H7 (cell line): ENCODE measurements at regions not wholly inside any gene's neighbourhood (a gene's known extent, or its start where the extent isn't known, plus 50 kb on each side); places are given as distances from the start of the nearest gene placed in this dataset.
A peak's percentile ranks its signal among the peaks of the same experiment; 100 is the strongest.
"Not testable (repeated sequence)": the region's sequence is repeated elsewhere in the genome, so short reads cannot be mapped to it uniquely, and the experiment has no call there.

ENCODE experiments used
- DNase-seq: peaks from one replicate; pipeline ENCODE4 v3.0.0; 2012
- H3K27me3 ChIP-seq: 2 replicates; pipeline ENCODE4 v1.6.0; 2011; ENCODE audit warnings: mild to moderate bottlenecking, low read length; ENCODE audit not compliant: control insufficient read depth, insufficient read depth
- H3K36me3 ChIP-seq: replicated peaks from 2 replicates; pipeline ENCODE4 v1.5.1; 2011; ENCODE audit warnings: low read length; ENCODE audit not compliant: control insufficient read depth, insufficient read depth
- H3K4me3 ChIP-seq: 2 replicates; pipeline ENCODE4 v1.5.1; 2011; ENCODE audit warnings: low read depth, mild to moderate bottlenecking, control low read depth, low read length, moderate library complexity; ENCODE audit not compliant: insufficient read depth

DNA sequence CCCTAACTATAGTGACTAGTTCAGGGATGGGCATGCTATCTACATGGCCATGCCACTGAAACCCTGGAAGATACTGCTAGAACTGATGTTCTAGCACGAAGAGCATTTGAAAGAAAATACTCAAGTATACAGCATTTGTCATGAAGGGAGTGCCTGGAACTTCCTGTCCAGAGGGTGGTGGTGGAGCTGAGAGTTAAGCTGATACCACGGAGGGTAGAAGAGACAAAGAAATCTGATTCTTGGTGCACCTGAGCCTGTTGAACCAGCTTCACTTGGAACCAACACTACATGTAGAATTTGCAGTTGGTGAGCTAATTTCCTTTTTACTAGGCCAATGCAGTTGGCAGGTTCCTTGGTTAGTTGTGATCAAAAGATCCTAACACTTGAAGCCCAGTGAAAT is 116.4 kb downstream of the CCNG2 start:
- Histone ChIP-seq H3K27me3 (no peaks in the 10 kb centered on the region), H3K36me3 (no peaks in the 10 kb centered on the region), H3K4me3 (no peak overlapping the region)
- DNase-seq: no peak

DNA sequence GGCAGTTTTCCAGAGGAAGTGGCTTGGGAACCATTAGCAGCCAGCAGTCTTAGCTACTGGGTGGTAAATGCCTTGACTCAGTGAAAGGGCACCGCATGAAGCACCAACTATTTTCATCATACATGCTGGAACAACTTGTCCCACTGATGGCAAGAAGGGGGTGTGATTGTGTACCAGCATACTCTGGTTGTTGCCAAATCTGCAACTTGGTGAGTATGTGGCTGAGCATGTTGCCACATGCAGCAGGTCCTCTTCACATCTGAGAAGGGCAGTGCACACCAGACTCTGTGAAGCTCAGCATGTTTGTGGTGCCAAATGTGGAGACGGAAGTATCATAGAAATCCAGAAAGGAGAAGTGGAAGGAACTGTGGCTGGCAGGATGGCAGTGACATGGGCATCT is 122.1 kb downstream of the CCNG2 start:
- H3K36me3 ChIP-seq, H3K4me3 ChIP-seq, H3K27me3 ChIP-seq, DNase-seq: not testable (repeated sequence)

- H3K36me3 ChIP-seq: no peaks in the 10 kb centered on the region
- no peak for DNase-seq
- H3K4me3 ChIP-seq: no peak overlapping the region
- H3K27me3 ChIP-seq: no peaks in the 10 kb centered on the region
Observed at GRCh38 chr4:77282305-77282704, 125.3 kb downstream of the CCNG2 start.

DNA sequence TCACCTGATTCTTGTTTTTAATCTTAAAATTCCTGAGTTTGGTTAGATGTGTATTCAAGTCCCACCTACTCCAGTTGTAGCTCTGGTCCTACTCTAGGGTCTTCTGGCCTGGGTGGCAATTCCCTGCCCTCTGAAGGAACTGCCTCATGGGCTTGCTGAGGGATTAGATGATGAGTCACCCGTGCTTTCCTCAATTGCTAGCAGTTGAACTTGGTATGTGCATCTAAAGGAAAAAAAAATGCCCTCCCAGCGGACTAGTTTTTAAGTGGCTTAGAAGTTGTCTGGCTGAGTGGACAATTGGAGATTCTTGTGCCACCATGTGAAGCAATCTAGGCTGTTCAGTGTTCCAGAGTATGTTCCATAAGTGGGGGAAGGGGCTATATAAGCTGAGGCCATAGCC is 127.0 kb downstream of the CCNG2 start:
- Histone ChIP-seq H3K4me3 (no peak overlapping the region), H3K27me3 (no peaks in the 10 kb centered on the region), H3K36me3 (no peaks in the 10 kb centered on the region)
- DNase-seq: no peak

DNA sequence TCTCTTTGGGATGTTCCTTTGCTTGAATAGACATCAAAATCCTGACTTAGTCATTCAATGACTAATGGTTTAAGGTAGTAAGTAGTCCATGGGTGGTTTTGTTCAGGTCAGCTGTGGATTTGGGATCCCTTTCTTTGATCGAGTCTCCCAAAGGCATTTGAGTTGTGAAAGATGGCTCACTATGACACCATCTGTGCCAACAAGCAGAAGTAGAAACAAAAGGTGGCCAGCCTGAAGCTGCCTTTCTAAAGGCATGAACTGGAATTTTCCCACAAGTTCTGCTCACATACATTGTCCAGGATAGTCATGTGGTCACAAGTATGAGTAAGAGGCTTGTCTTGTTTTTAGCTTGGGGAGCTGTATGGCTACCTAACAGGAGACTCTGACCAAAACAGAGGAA is 129.9 kb downstream of the CCNG2 start:
- no peak overlapping the region for H3K4me3 ChIP-seq
- no peaks in the 10 kb centered on the region for H3K27me3 ChIP-seq
- DNase-seq: no peak
- no peaks in the 10 kb centered on the region for H3K36me3 ChIP-seq

DNA sequence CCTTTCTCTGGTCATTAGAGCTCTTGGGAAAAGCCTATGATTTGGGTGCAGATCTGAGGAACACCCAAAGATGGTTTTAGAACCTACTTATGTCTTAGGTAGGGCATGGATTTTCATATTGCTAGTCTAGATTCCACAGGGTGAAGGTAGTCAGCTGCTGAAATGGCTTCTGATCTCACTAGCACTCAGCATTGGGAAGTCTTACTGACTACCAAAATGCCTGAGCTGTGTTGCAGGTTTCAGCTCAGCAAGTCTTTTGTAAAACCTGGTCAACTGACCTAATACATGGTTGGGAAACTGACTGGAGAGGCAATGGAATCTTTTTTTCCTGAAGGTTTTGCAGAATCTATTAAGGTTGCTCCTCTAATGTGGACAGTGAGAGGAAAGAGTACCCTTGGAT is 136.4 kb downstream of the CCNG2 start:
- no peak for DNase-seq
- no peaks in the 10 kb centered on the region for H3K36me3 ChIP-seq
- H3K27me3 ChIP-seq: no peaks in the 10 kb centered on the region
- H3K4me3 ChIP-seq: no peak overlapping the region

DNA sequence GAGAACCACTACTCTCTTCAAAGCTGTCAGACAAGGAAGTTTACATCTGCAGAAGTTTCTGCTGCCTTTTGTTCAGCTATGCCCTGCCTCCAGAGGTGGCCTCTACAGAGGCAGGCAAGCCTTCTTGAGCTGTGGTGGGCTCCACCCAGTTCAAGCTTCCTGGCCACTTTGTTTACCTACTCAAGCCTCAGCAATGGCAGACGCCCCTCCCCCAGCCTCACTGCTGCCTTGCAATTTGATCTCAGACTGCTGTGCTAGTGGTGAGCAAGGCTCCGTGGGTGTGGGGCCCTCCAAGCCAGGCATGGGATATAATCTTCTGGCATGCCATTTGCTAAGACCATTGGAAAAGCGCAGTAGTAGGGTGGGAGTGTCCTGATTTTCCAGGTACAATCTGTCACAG is 144.0 kb downstream of the CCNG2 start:
- not testable (repeated sequence) for H3K4me3 ChIP-seq

DNA sequence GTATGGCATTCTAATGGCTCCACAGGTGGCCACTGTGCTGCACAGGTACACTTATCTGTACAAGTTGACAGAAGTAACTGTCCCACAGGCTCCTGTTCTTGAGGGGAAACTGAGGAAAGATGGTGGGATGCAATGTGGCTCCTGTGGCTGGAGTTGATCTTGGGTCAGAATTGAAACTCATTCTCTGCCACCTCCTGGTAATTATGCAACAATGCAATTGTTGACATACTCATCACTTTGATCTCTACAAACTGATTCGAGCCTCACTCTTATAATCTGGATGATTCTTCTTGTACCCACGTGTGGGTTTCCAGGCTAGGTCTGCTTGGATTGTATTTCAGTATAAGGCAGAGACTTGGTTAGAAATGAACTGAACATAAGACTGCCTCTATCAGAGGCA is 148.8 kb downstream of the CCNG2 start:
- no peak overlapping the region for H3K4me3 ChIP-seq
- no peaks in the 10 kb centered on the region for H3K27me3 ChIP-seq
- DNase-seq: no peak

More for the DNA sequence above, 144.0 kb downstream of the CCNG2 start:
- not testable (repeated sequence) for H3K27me3 ChIP-seq, H3K36me3 ChIP-seq, DNase-seq

DNA sequence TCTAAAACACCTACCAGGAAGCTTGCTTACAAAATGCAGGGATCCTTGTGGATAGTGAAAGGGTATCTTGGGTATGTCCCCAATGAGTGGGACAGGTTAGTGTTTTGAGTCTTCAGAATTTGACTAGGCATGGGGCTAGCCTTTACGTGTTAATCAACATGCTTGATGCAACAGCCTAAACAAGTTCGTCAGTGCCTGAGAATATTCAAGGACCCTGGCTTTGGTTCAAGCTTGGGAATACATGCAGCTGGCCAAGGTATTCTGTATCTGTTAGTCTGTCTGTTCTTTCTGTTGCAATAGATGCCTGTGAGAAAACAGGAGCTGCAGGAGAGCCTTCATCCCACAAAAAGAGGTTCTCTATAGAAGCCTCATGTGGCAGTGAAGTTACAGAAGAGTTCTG is 149.5 kb downstream of the CCNG2 start:
- no peaks in the 10 kb centered on the region for H3K27me3 ChIP-seq
- DNase-seq: no peak
- no peak overlapping the region for H3K4me3 ChIP-seq
- no peaks in the 10 kb centered on the region for H3K36me3 ChIP-seq

More for the DNA sequence above, 148.8 kb downstream of the CCNG2 start:
- no peaks in the 10 kb centered on the region for H3K36me3 ChIP-seq

DNA sequence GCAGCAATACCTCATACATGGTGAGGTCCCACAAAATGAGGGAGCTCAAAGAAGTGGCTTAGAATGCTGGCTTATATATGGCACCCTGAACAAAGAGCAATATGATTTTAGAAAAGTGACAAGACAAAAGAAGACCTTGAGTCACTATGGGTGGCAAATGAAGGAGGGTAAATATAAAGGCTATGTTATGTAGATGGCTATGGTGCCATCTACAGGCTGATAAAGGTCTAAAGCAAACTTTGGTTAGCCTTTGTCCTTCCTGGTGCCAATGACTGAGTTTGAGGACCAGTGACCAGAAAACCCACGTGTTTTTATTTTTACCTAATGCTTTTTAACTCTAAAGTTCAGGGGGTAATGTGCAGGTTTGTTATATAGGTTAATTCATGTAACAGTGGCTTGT is 151.8 kb downstream of the CCNG2 start:
- Histone ChIP-seq H3K36me3 (no peaks in the 10 kb centered on the region), H3K4me3 (no peak overlapping the region), H3K27me3 (no peaks in the 10 kb centered on the region)
- peak; percentile 75 for DNase-seq

GRCh38 chr4:77309496-77309895 is 152.5 kb downstream of the CCNG2 start:
- Histone ChIP-seq H3K4me3 (no peak overlapping the region), H3K27me3 (no peaks in the 10 kb centered on the region), H3K36me3 (no peaks in the 10 kb centered on the region)
- DNase-seq: no peak

DNA sequence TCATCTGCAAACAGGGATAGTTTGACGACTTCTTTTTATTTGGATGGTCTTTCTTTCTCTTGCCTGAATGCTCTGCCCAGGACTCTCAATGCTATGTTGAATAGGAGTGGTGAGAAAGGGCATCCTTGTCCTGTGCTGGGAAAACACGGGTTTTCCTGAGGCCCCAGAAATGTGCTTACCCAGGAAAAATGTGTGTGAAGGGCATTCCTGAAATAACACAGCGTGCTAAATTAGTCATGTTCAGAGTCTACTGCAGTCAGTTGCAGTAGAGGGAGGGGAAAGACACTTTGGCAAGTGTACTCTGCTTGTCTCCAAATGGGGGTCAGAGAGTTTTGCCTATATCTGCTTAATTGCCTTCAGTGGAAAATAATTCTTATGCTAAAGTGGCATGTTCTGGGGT is 153.9 kb downstream of the CCNG2 start:
- no peak overlapping the region for H3K4me3 ChIP-seq
- H3K36me3 ChIP-seq: no peaks in the 10 kb centered on the region
- no peaks in the 10 kb centered on the region for H3K27me3 ChIP-seq
- DNase-seq: no peak

DNA sequence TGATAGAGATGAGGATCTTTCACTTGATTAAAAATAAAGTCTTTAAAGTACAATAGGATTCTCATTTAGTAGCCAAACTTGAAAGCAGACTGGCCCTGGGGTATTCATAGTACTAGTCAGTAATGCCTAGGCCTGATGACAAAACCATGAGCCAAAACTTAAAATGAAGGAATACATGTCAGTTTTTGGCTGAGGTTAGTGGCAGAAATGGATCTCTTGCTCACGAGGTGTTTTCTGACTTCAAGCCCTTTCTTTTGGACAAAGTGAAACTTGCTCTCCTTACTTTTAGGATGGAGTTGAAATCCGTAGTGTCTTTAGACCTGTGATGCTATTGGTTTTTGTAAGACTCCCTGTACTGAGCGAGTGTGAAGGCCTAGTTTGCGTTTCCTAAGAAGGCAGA is 157.7 kb downstream of the CCNG2 start:
- Histone ChIP-seq H3K27me3 (no peaks in the 10 kb centered on the region), H3K4me3 (no peak overlapping the region), H3K36me3 (no peaks in the 10 kb centered on the region)
- DNase-seq: no peak

DNA sequence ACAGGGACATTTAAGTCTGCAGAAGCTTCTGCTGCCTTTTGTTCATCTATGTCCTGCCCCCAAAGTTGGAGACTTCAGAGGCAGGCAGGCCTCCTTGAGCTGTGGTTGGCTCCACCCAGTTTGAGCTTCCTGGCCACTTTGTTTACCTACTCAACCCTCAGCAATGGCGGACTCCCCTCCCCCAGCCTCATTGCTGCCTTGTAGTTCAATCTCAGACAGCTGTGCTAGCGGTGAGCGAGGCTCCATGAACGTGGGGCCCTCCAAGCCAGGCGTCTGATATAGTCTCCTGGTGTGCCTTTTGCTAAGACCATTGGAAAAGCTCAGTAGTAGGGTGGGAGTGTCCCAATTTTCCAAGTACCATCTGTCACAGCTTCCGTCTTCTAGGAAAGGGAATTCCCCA is 170.1 kb downstream of the CCNG2 start:
- no peak for DNase-seq
- H3K4me3 ChIP-seq: no peak overlapping the region
- H3K27me3 ChIP-seq: no peaks in the 10 kb centered on the region
- H3K36me3 ChIP-seq: no peaks in the 10 kb centered on the region

DNA sequence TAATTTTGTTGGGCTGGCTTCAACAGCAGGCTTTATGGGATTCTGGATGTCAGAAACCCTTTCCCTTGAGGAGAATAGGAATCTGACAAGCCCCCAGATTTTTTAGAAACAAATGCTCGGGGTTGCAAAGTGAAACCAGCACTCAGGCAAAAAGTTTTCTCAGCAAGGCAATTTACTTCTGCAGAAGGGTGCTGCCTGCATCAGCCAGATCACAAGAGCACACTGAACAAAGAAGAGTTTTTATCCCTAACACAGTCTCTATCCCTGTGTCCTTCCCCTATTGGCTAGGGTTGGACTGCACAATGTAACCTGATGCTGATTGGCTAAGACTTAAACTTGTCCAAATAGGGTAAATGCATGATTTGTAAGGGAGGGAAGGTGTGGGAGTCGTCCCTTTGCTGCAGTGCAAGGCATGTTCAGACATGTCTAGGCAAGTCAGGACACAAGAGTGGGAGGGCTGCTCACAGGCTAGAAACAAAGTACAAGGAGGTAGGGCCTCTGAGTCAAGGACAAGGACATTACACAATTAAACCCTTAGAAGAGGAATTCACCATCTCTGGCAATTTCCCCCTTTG is 175.8 kb downstream of the CCNG2 start:
- no peaks in the 10 kb centered on the region for H3K36me3 ChIP-seq
- DNase-seq: no peak
- no peaks in the 10 kb centered on the region for H3K27me3 ChIP-seq
- H3K4me3 ChIP-seq: no peak overlapping the region

DNA sequence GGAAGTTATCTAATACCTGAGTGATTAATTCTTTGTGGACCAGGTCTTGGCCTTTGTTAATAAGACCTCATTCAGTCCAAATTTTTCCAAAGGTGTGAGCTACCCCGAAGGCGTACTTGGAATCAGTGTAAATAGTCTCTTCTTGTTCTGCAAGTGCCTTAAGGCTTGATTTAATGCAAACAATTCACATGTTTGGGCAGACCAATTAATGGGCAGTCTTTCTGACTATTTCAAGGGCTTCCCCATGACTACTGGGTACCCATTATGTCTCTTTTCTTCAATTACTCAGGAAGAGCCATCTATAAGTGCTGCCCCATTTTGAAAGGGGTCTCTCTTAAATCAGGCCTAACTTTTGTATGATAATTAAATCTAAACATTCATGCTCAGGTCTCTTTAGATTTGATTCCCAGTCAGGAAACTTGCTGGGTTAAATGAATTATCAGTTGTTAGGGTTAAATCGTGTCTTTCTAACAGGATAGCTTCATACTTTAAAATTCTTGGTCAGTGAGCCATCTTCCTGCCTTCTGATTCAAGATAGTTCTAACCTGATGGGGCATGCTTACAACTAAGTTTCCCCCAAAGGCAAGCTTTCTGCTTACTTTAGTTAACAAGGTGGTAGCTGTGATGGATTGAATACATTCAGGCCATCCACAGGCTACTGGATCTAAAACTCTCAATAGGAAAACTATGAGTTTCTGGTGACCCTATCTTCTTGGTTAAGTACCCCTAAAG is 179.6 kb downstream of the CCNG2 start:
- Histone ChIP-seq H3K36me3 (no peaks in the 10 kb centered on the region), H3K4me3 (no peak overlapping the region), H3K27me3 (no peaks in the 10 kb centered on the region)
- DNase-seq: no peak
